Sigmoid colon (tissue), 4 donors: ENCODE measurements at regions not wholly inside any gene's neighbourhood (a gene's known extent, or its start where the extent isn't known, plus 50 kb on each side); places are given as distances from the start of the nearest gene placed in this dataset.
"Not testable (repeated sequence)": the region's sequence is repeated elsewhere in the genome, so short reads cannot be mapped to it uniquely, and the experiment has no call there.

ENCODE experiments used
- CTCF ChIP-seq, 4 experiments: fragments of 450-650 bp in 3 of 4; fragments of 200-600 bp in 1 of 4; IDR thresholded peaks; one replicate each; pipeline ENCODE4 v1.5.1; 2016 to 2019; ENCODE audit warnings: antibody characterized with exemption in 4 of 4, mild to moderate bottlenecking in 3 of 4, moderate library complexity in 2 of 4
- EP300 ChIP-seq, 4 donors: sonication (generic); formaldehyde crosslinking; IDR thresholded peaks; one replicate each; pipeline ENCODE4 v1.6.1; 2017; ENCODE audit warnings: antibody characterized with exemption in 4 of 4
- POLR2A ChIP-seq, 2 donors: fragments of 450-650 bp; IDR thresholded peaks; one replicate each; pipeline ENCODE4 v1.6.1; 2016; ENCODE audit warnings: antibody characterized with exemption in 2 of 2, mild to moderate bottlenecking in 2 of 2, moderate library complexity in 2 of 2
- POLR2AphosphoS5 ChIP-seq, 4 donors: sonication (generic); formaldehyde crosslinking; IDR thresholded peaks; one replicate each; pipeline ENCODE4 v1.6.1; 2017; ENCODE audit warnings: antibody characterized with exemption in 4 of 4

DNA sequence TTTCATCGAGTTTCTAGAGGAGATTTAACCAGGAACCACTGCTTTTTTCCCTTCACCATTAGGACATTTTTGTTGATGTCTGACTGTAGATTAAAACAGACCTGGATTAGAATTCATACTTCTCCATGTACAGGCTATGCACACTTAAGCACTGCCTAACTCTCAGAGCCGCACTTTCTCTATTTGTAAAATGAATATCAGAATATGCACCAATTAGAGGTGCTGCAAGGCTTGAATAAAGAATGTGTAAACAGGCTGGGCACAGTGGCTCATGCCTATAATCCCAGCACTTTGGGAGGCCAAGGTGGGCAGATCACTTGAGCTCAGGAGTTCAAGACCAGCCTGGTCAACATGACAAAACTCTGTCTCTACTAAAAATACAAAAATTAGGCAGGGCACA, 99.2 kb downstream of the LYZL1 start:
- TF ChIP-seq CTCF, POLR2A, POLR2AphosphoS5, EP300 (IDR thresholded peaks at IDR 0.05): not testable (repeated sequence)
